ENCODE measurements at regions not wholly inside any gene's neighbourhood (a gene's known extent, or its start where the extent isn't known, plus 50 kb on each side); places are given as distances from the start of the nearest gene placed in this dataset.

DNA sequence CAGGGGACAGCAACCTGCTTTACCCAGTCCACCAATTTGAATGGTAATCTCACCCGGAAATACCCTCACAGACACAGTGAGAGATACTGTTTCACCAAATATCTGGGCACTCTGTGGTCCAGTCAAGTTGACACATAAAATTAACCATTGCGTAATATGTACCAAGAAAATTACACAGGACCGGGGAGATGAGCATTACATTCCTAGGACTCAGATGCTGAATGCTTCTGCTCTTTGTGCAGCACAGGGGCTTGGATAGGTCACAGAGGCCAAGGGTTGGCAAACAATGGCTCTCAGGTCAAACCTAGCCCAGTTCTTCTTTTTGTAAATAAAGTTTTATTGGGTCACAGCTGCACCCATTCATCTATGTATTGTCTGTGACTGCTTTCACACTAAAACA is 557.2 kb downstream of the MN1 start:
- H3K9me3 Mint-ChIP-seq (ENCODE audit: low read depth) = no peaks in the 10 kb centered on the region
- H3K27ac Mint-ChIP-seq = no peak overlapping the region
- no peaks in the 10 kb centered on the region for H3K36me3 Mint-ChIP-seq (ENCODE audit: insufficient read depth)
- DNase-seq (ENCODE audit: low spot score, unreplicated experiment) = no peak
- H3K4me1 Mint-ChIP-seq (ENCODE audit: low read depth) = peaks cover 13% of the 10 kb centered on the region
- no peak overlapping the region for H3K4me3 Mint-ChIP-seq (ENCODE audit: low read depth)
- peaks cover 10% of the 10 kb centered on the region for H3K27me3 Mint-ChIP-seq
- TF ChIP-seq, protein P1, sequence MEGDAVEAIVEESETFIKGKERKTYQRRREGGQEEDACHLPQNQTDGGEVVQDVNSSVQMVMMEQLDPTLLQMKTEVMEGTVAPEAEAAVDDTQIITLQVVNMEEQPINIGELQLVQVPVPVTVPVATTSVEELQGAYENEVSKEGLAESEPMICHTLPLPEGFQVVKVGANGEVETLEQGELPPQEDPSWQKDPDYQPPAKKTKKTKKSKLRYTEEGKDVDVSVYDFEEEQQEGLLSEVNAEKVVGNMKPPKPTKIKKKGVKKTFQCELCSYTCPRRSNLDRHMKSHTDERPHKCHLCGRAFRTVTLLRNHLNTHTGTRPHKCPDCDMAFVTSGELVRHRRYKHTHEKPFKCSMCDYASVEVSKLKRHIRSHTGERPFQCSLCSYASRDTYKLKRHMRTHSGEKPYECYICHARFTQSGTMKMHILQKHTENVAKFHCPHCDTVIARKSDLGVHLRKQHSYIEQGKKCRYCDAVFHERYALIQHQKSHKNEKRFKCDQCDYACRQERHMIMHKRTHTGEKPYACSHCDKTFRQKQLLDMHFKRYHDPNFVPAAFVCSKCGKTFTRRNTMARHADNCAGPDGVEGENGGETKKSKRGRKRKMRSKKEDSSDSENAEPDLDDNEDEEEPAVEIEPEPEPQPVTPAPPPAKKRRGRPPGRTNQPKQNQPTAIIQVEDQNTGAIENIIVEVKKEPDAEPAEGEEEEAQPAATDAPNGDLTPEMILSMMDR (IDR thresholded peaks at IDR 0.05; ENCODE audit: unreplicated experiment) = no peak

DNA sequence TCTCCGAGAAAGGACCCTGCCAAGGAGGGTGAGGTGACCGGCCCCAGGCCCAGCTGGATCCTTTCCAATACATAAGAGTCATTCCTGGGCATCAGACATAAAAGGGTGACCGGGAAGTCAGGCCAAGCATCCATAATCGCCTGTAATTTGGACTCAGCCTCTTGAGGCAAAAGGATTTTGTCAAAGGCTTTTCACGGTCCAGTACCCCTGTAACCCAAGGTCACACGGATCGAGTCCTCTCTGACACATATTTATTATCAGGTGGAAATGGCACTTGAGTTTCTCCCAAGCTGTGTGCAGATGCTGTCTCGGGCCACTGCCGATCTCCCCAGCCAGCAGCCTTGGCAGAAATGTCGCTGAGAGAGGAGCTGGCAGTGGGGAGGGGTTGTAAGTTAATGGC is 556.5 kb downstream of the MN1 start:
- Mint-ChIP-seq H3K9me3 (ENCODE audit: low read depth) (no peaks in the 10 kb centered on the region), H3K36me3 (ENCODE audit: insufficient read depth) (no peaks in the 10 kb centered on the region), H3K27ac (no peak overlapping the region), H3K27me3 (peaks cover 8% of the 10 kb centered on the region), H3K4me3 (ENCODE audit: low read depth) (no peak overlapping the region), H3K4me1 (ENCODE audit: low read depth) (peaks cover 13% of the 10 kb centered on the region)
- TF ChIP-seq, protein P1 (IDR thresholded peaks at IDR 0.05; ENCODE audit: unreplicated experiment) = no peak
- no peak for DNase-seq (ENCODE audit: low spot score, unreplicated experiment)

DNA sequence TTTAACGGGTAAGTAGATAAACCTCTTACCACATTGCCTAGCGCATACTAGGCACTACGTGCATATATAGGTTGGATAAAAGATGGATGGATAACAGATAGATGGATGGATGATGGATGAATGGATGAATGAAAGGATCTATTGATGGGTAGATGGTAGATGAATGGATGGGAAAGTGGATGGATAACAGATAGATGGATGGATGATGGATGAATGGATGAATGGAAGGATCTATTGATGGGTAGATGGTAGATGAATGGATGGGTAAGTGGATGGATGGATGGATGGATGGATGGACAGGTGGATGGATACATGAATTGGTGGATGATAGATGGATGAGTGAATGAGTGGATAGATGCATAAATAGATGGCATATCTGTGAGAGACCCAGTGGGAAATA is 555.0 kb downstream of the MN1 start:
- peaks cover 17% of the 10 kb centered on the region for H3K27me3 Mint-ChIP-seq
- no peak overlapping the region for H3K27ac Mint-ChIP-seq
- TF ChIP-seq, protein P1 (IDR thresholded peaks at IDR 0.05; ENCODE audit: unreplicated experiment) = no peak
- H3K4me3 Mint-ChIP-seq (ENCODE audit: low read depth) = no peak overlapping the region
- no peaks in the 10 kb centered on the region for H3K36me3 Mint-ChIP-seq (ENCODE audit: insufficient read depth)
- H3K9me3 Mint-ChIP-seq (ENCODE audit: low read depth) = no peaks in the 10 kb centered on the region
- DNase-seq (ENCODE audit: low spot score, unreplicated experiment) = no peak
- H3K4me1 Mint-ChIP-seq (ENCODE audit: low read depth) = peaks cover 13% of the 10 kb centered on the region

DNA sequence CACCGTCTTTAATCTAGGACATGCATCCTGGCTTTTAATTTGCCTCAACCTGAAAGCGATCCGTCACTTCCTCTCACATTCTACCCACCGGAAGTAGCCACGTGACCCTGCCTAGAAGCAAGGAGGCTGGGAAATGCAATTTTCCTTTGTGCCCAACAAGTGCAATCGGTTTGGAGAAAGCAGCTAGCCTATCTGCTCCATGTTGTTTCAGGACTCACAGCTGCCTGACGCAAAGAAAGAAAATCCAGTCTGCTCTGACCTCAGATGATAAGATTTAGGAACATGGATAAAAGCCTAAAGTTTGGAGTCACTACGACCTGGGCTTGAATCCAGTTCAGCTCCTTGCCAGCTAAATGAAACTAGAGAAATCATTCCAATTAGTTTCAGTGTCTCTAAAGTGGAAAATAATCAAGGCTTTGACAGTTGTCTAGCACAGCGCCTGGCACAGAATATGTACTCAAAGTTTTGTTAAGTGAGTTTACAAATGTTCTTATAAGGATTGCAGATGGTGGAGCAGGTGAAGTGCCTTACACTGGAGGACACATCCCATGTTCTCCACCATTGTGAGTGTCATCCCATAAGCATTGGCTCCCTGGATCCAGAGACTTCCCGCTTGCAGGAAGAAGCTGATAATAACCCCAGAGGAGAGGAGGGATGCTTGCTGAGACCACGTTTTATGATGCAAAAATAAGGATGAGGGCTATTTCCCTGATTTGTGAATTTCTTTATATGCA is 553.7 kb downstream of the MN1 start:
- Mint-ChIP-seq H3K9me3 (ENCODE audit: low read depth) (no peaks in the 10 kb centered on the region), H3K27ac (no peak overlapping the region), H3K36me3 (ENCODE audit: insufficient read depth) (no peaks in the 10 kb centered on the region), H3K4me3 (ENCODE audit: low read depth) (no peak overlapping the region), H3K27me3 (peaks cover 20% of the 10 kb centered on the region), H3K4me1 (ENCODE audit: low read depth) (peaks cover 7% of the 10 kb centered on the region)
- DNase-seq (ENCODE audit: low spot score, unreplicated experiment) = no peak
- TF ChIP-seq, protein P1 (IDR thresholded peaks at IDR 0.05; ENCODE audit: unreplicated experiment) = no peak

DNA sequence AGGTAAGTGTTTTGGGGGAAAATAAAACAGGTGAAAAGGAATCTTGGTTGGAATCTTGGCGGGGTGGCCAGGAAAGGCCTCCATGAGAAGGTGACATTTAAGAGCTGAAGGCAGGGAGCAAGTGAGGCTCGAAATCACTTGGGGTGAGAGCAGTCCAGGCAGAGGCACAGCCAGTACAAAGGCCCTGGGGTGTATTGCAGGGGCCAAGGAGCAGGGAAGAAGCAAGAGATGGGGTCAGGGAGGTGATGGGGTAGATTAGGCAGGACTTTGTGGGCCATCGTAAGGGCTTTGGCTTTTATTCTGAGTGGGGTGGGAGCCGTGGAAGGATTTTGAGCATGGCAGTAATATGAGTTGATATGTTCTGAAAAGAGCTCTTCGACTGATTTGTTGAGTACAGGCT is 551.1 kb downstream of the MN1 start:
- Mint-ChIP-seq H3K36me3 (ENCODE audit: insufficient read depth) (no peaks in the 10 kb centered on the region), H3K4me3 (ENCODE audit: low read depth) (no peak overlapping the region), H3K27ac (no peak overlapping the region), H3K9me3 (ENCODE audit: low read depth) (peaks cover 1% of the 10 kb centered on the region), H3K27me3 (peaks cover 21% of the 10 kb centered on the region), H3K4me1 (ENCODE audit: low read depth) (no peaks in the 10 kb centered on the region)
- no peak for DNase-seq (ENCODE audit: low spot score, unreplicated experiment)
- TF ChIP-seq, protein P1 (IDR thresholded peaks at IDR 0.05; ENCODE audit: unreplicated experiment) = no peak

Measured in progenitor cell of endocrine pancreas (in vitro differentiated cells).